NCI-H446 (cell line): ENCODE measurements at regions not wholly inside any gene's neighbourhood (a gene's known extent, or its start where the extent isn't known, plus 50 kb on each side); places are given as distances from the start of the nearest gene placed in this dataset.

ENCODE experiments used
- DNase-seq, 2 experiments: peaks; one replicate each; lab custom pipeline; 2025; lab: John Stamatoyannopoulos, UW

DNA sequence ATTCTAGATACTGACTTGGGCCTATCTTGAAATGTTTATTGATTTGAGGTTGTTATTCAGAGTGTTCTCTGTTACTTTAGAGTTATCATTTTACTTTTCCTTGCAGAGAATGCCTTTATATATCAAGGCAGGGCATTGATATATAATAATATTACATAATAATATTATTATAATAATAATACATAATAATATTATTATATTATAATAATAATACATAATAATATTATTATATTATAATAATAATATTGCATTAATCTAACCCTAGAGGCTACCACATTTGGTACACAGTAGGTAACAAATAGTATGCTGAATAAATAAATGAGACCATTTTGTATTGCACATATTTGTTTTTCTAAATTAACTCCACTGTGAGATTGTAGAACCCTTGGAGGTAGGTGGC, 216.3 kb downstream of the EFHB start:
- DNase-seq, result no peak

DNA sequence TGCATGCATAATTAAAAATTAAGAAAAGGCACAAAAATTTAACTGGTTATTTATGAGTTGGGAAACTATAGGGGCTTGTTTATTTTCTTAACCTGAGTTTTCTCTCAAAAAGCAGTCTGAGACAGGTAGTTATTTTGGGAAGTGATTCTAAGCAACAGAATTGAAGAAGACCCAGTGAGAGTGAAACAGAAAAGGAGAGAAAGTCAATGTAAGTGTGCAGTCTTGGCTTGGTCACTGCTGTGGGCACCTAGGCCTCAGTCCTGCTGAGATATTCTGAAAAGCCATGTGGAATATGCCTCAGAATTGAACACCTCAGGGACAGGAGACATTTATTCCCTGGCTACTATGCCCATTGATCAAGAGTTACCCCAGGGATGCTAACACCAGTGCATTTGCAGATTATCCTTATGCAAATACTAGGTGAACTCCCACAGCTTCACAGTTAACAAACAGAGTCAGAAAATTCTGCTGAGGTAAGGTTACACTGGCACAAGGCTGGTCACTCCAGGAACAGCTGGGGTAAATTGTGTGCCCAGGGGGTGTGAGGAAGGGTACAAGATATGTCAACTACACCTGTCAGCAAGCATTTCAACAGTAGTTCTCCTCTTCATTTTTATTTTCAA, 222.7 kb downstream of the EFHB start:
- DNase-seq, result no peak

DNA sequence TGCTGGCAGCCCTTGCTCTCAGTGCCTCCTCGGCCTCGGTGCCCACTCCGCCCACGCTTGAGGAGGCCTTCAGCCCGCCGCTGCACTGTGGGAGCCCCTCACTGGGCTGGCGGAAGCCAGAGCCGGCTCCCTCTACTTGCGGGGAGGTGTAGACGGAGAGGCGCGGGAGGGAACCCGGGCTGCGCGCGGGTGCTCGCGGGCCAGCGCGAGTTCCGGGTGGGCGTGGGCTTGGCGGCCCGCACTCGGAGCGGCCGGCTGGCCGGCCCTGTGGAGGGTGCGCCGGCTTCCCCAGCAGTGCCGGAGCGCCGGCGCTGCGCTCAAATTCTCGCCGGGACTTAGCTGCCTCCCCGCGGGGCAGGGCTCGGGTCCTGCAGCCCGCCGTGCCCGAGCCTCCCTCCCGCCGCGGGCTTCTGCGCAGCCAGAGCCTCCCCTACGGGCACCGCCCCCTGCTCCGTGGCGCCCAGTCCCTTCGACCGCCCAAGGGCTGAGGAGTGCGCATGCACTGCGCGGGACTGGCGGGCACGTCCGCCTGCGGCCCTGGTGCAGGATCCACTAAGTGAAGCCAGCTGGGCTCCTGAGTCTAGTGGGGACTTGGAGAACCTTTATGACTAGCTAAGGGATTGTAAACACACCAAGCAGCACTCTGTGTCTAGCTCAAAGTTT, 231.5 kb downstream of the EFHB start:
- no peak for DNase-seq

DNA sequence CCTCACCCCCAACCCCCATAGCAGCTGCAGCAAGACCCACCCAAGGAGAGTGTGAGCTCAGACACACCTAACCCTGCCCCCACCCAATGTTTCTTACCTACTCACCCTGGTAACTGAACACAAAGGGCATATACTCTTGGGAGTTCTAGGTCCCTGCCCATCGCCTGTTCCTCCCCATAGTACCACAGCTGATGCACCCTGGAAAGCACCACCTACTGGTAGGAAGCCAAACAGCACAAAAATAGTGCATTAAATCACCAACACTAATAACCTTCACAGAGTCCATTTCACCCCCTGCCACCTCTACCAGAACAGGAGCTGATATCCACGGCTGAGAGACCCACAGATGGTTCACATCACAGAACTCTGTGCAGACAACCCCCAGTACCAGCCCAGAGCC, 245.2 kb downstream of the EFHB start:
- DNase-seq, result no peak

DNA sequence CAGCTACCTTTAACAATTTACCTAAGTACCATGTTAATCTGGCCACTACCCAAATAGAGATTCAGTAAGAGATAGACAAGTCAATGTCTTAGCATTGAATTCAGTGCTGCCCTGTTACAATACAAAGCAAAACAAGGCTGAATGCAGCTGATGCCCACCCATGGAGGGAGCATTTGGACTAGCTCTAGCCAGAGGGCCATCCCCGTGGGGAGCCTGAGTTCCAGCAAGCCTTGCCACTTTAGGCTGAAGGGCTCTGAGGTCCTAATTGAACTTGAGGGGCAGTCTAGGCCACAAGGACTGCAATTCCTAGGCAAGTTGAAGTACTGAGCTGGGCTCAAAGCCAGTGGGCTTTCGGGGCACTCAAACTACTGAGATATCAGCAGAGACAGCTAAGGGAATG, 265.9 kb downstream of the EFHB start:
- DNase-seq, result no peak

DNA sequence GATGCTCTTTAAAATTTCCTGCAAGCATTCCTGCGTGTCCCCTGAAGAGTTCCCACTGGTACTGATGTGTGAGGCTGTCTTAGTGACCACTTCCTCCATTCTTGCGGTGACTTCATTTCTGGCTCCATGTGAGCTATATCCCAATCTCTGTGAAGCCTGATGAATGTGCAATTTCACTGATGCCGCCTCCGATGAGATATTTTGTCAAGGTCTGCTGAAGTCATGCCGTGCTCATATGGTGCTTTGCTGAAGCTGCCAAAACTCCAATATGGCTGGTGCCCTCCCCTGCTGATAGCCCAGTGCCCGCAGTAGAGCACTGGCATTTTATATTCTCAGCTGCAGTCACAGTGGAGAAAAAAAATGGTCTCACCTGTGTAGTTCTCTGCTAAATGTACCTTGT, 271.5 kb downstream of the EFHB start:
- DNase-seq, result peak; percentile 37 to 62

DNA sequence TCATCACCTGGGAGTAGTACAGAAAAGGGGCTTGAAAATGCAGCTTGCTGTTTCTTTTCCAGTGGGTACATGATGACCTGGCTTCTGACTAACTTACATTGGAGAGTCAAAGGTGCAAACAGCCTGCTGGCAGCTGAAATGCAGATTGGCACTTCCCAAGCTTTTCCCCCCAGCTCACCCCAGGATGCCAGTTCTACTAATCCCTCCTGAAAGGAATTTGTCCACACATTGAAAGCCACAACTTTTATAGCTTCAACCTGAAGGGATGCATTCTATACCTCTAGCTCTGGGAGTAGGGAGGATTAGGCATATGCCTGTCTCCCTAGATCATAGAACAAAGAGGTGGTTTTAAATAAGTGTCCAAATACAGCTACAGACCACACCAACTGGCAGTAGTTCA, 281.7 kb downstream of the EFHB start:
- no peak for DNase-seq

DNA sequence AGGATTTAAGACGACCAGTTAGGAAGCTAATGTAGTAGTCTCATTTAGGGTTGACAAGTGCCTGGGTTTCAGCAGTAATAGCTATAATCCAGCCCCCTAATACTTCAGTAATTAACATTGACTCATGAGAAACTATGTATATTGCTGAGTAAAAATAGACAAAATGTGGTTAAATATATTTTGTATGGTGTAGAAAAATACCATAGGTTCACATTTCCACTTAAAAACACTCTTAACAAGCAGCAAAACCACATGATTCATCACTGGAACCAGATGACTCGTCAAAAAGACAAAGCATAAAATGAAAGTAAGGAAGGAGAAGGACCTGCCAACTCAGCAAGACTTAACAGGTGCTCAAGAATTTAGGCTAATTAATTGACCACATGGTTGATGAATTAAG, 288.9 kb downstream of the EFHB start:
- DNase-seq, result peak in 1 of 2 experiments; percentile 18

DNA sequence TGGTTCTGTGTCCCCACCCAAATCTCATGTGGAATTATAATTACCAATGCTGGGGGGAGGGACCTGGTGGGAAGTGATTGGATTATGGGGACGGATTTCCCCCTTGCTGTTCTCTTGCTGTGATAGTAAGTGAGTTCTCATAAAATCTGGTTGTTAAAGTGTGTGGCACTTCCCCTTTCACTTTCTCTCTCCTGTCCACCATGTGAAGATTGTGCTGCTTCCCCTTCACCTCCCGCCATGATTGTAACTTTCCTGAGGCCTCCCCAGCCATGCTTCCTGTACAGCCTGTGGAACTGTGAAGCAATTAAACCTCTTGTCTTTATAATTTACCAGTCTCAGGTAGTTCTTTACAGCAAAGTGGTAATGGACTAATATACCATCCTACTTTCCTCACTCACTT, 289.6 kb downstream of the EFHB start:
- DNase-seq, result no peak

DNA sequence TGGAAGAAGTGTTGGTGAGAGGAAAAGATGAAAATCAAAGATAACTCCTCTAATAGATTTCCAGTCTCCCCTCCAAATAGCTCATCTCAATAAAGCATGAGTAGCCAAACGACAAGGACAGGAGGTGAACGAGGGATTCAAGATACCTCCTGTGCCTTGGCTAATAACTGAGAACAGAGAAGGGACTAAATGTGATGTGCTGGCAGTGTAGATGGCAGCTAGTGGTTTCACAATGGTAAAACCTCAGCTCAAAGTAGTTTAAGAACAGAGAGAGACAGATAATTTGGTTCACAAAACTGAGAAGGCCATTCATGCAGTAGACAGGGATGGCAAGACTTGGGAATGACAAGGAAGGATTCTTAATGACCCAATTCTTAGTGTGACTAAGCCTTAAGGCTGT, 292.6 kb downstream of the EFHB start:
- DNase-seq, result no peak

DNA sequence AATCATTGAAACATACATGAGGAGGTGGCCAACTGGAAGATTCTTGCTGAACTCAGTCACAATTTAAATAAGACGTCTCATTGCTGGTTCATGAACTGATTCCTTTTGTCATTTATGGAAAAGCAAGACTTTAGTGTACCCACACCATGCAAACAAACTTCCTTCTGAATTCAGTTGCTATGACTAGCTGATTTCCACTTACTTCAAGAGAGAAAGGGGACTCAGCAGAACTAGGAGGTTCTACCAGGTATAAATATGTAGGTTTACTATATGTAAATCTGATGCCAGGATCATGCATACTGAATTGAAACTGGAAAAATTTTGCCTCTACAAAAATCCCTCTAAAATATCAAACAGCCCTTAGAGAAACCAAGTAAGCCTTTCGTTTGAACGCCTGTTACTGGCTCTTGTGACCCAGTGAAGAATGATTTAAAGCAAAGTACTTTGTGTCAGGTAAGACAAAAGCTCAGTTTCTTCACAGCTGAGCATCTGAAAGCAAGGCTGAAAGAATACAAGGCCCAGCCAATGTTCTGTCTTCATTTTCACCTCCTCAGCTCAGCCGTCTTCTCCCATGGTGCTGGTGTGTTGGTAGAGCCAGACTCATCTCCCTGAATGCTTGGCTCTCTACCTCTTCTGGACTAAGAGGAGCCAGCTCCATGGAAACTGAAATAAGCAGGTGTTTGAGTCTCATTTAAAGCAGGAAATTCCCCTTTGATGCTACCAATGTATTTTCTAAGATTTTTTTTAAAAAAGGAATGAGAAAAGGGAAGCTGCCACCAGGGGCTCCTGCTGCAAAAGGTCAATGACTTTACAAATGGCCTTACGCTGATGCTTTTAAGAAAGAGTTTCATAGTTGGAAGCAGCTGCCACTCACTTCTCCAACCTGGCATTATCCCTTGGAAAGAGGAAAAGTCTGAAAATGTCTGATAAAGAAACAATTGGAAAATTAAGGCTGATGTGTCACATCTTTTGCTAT, 301.6 kb downstream of the EFHB start:
- DNase-seq, result no peak

DNA sequence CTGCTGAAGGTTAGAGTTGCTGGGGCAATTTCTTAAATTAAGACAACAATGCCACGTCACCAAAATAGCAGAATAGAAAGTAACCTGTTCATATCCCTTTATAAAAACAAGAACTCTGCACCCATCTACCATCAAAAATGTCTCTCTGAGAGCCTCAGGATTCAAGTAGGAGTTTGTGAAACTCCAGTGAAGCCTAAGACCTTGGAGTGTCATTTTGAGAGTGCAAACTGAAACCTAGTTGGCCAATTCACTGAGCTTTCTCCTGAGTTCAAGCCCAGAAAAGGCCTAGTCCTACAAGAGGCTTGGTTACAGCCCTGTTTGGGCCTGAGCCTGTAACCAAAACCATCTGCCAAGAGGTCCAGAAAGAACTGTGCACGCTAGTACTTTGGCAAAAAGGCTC, 335.1 kb downstream of the EFHB start:
- no peak for DNase-seq

DNA sequence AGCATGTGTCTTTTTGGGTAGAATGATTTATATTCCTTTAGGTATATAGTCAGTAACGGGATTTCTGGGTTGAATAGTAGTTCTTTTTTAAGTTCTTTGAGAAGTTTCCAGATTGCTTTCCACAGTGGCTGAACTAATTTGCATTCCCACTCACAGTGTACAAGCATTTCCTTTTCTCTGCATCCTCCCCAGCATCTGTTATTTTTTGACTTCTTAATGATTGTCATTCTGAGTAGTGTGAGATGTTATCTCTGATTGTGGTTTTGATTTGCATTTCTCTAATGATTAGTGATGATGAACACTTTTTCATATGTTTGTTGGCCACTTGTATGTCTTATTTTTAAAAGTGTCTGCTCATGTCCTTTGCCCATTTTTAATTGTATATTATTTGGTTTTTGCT, 337.6 kb downstream of the EFHB start:
- DNase-seq, result no peak

DNA sequence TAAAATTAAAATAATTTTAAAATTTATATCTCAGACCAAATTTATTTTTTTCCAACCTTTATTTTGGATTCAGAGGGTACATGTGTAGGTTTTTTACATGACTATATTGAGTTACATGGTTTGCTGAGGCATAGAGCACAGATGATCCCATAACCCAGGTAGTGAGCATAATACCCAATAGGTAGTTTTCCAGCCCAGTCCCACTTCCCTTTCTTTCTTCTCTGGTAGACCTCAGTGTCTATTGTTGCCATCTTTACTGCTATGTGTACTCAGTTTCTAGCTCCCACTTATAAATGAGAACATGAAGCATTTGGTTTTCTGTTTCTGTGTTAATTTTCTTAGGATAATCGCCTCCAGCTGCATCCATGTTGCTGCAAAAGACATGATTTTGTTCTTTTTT, 338.1 kb downstream of the EFHB start:
- no peak for DNase-seq
